ENCODE measurements at regions not wholly inside any gene's neighbourhood (a gene's known extent, or its start where the extent isn't known, plus 50 kb on each side); places are given as distances from the start of the nearest gene placed in this dataset.
"Not testable (repeated sequence)": the region's sequence is repeated elsewhere in the genome, so short reads cannot be mapped to it uniquely, and the experiment has no call there.

DNA sequence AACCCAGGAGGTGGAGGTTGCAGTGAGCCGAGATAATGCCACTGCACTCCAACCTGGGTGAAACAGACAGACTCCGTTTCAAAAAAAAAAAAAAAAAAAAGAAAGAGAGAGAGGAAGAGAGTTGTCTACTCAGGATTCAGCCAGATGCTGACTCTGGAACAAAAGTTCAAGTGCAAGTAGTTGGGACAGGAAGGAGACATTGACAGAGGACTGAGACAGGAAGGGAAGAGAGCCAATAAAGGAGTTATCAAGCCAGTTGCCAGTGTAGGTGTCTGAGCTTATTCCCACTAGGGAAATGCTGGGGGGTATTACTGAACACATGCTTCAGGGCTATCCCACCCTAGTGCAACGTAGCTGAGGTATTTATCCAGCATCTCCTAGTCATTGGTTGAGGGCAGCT lies 147.7 kb upstream of the SLC1A3 start:
- Mint-ChIP-seq H3K4me3 (no peak overlapping the region), H3K4me1 (ENCODE audit: low read depth) (peaks cover 23% of the 10 kb centered on the region)
- TF ChIP-seq, protein P1, sequence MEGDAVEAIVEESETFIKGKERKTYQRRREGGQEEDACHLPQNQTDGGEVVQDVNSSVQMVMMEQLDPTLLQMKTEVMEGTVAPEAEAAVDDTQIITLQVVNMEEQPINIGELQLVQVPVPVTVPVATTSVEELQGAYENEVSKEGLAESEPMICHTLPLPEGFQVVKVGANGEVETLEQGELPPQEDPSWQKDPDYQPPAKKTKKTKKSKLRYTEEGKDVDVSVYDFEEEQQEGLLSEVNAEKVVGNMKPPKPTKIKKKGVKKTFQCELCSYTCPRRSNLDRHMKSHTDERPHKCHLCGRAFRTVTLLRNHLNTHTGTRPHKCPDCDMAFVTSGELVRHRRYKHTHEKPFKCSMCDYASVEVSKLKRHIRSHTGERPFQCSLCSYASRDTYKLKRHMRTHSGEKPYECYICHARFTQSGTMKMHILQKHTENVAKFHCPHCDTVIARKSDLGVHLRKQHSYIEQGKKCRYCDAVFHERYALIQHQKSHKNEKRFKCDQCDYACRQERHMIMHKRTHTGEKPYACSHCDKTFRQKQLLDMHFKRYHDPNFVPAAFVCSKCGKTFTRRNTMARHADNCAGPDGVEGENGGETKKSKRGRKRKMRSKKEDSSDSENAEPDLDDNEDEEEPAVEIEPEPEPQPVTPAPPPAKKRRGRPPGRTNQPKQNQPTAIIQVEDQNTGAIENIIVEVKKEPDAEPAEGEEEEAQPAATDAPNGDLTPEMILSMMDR (IDR thresholded peaks at IDR 0.05), result no peak

DNA sequence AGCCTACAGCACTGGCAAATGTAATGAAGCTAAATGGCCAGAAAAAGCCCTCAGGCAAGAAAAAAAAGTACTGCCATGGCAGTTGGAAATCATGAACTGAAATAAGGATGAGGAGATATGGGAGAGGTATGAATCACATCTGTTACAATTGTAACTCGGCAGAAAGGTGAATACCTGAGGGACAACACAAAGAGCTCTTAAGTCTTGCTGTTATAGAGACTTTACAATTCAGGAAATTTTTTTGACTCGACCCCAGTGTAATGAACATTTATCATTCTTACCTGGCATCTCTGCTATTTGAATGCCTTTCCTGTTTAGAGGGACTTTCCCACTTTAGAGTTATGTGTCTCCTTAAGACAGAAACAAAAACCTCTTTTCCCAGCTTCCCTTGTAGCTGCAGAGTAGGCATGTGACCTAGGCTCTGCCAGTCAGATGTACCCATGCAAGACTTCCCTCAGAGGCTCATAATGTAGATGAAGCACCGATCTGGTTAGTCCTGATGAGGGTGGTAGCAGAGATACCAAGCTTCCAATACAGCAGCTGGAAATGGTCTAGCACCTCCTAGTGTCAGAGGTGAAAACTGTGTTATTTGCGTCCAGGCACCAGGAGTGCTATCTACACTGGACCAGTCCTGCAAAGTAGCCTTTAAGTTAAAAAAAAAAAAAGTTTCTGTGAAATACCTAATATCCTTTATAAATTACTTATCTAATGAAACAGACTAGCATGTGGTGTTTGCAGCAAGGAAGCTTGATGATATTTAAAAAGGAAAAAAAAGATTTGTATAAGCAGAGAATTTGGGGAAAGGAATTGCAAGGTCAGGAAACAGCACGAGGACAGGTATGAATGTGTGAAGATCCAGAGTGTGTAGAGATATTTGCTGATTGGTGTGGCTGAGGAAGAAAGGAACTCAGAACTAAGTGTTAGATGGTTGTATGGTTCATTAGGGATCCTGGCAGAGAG lies 146.9 kb upstream of the SLC1A3 start:
- TF ChIP-seq, protein P1 (IDR thresholded peaks at IDR 0.05), result peak; percentile 64
- H3K4me3 Mint-ChIP-seq, result peak overlapping the region; percentile 66; the same call in 1 of the 2 replicates
- peaks cover 23% of the 10 kb centered on the region for H3K4me1 Mint-ChIP-seq (ENCODE audit: low read depth)
- H3K27me3 Mint-ChIP-seq (ENCODE audit: insufficient read depth), result peaks cover 19% of the 10 kb centered on the region
- H3K27ac Mint-ChIP-seq, result no peak overlapping the region
- H3K9me3 Mint-ChIP-seq, result no peaks in the 10 kb centered on the region
- H3K36me3 Mint-ChIP-seq (ENCODE audit: low read depth), result no peaks in the 10 kb centered on the region
- no peak for DNase-seq

More for the DNA sequence above, 147.7 kb upstream of the SLC1A3 start:
- Mint-ChIP-seq H3K27ac (no peak overlapping the region), H3K27me3 (ENCODE audit: insufficient read depth) (peaks cover 20% of the 10 kb centered on the region), H3K36me3 (ENCODE audit: low read depth) (no peaks in the 10 kb centered on the region), H3K9me3 (no peaks in the 10 kb centered on the region)
- no peak for DNase-seq

DNA sequence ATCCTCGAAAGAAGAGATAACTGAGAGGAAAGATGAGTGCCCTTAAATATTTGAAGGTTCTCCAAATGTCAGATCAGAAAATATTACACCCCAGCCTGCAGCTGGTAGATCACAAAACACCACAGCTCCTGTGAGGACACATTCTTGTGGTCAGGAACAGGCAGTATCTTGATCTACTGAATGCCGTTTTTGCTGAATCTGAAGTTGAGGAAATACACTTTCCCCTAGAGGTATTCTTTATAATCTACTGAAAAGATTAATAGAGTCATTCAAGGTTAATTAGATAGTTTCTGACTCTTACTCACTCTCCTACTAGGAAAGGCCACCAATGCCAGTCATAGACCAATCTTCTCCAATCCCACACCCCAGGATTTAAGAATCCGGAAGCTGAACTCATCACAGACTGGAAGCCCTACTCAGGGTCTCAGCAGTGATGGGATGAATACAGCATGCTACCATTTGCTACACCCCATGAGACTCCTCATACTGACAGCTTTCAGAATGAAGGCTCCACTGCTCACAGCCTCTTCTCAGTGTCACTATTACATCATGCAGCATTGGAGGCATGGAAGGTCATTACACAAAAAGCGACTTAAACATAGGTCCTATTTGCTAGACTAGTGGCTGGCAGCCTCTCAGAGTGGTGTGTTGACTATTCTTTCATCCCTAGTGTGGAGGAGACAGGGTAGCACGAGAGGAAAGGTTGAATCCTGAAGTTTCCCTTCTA lies 143.9 kb upstream of the SLC1A3 start:
- peaks cover 3% of the 10 kb centered on the region; the same call in 1 of the 2 replicates for H3K9me3 Mint-ChIP-seq
- H3K4me1 Mint-ChIP-seq (ENCODE audit: low read depth), result peaks cover 17% of the 10 kb centered on the region
- TF ChIP-seq, protein P1 (IDR thresholded peaks at IDR 0.05), result no peak
- H3K36me3 Mint-ChIP-seq (ENCODE audit: low read depth), result no peaks in the 10 kb centered on the region
- H3K27ac Mint-ChIP-seq, result no peak overlapping the region
- H3K27me3 Mint-ChIP-seq (ENCODE audit: insufficient read depth), result peaks cover 30% of the 10 kb centered on the region
- H3K4me3 Mint-ChIP-seq, result no peak overlapping the region
- DNase-seq, result peak; percentile 5

DNA sequence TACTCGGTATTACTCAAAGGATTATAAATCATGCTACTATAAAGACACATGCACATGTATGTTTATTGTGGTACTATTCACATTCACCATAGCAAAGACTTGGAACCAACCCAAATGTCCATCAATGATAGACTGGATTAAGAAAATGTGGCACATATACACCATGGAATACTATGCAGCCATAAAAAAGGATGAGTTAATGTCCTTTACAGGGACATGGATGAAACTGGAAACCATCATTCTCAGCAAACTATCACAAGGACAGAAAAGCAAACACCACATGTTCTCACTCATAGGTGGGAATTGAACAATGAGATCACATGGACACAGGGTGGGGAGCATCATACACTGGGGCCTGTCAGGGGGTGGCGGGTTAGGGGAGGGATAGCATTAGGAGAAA lies 130.5 kb upstream of the SLC1A3 start:
- not testable (repeated sequence) for H3K4me1 Mint-ChIP-seq (ENCODE audit: low read depth); H3K27ac Mint-ChIP-seq; H3K36me3 Mint-ChIP-seq (ENCODE audit: low read depth); H3K9me3 Mint-ChIP-seq; DNase-seq; H3K4me3 Mint-ChIP-seq
- peaks cover 12% of the 10 kb centered on the region for H3K27me3 Mint-ChIP-seq (ENCODE audit: insufficient read depth)

DNA sequence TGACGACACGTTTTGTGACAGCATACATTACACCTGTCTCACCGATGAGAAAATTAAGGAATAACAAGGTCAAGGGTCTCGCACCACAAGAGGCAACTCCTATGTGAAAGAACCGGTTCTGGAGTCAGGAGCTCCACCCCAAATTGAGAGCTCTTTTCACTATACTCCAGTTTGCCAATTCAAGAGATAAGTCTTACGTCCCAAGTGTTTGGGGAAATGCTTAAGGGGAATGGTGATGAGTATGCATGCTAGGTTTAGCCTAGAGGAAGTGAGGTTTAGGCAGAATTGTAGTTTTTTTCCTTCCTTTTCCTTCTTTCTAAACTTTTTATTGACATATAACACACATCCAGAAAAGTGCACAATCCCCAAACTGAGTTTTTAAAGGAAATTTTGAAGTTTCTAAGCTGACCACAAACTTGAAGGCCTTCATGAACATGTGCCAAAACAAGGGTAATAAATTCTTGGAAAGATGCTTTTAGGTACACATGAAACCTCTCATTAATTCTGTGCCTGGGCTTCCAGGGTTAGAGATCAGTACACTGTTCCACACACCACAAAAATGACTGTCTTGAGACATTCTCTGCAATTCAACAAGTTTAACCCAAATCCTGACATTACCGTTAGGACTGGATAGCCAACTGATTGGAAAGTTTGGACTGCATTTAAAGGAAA lies 127.6 kb upstream of the SLC1A3 start:
- TF ChIP-seq, protein P1 (IDR thresholded peaks at IDR 0.05), result no peak
- no peak overlapping the region for H3K4me3 Mint-ChIP-seq
- DNase-seq, result no peak
- no peaks in the 10 kb centered on the region for H3K4me1 Mint-ChIP-seq (ENCODE audit: low read depth)
- peaks cover 8% of the 10 kb centered on the region for H3K9me3 Mint-ChIP-seq
- no peak overlapping the region for H3K27ac Mint-ChIP-seq
- peaks cover 8% of the 10 kb centered on the region for H3K27me3 Mint-ChIP-seq (ENCODE audit: insufficient read depth)
- no peaks in the 10 kb centered on the region for H3K36me3 Mint-ChIP-seq (ENCODE audit: low read depth)
